ENCODE measurements at regions not wholly inside any gene's neighbourhood (a gene's known extent, or its start where the extent isn't known, plus 50 kb on each side); places are given as distances from the start of the nearest gene placed in this dataset.

DNA sequence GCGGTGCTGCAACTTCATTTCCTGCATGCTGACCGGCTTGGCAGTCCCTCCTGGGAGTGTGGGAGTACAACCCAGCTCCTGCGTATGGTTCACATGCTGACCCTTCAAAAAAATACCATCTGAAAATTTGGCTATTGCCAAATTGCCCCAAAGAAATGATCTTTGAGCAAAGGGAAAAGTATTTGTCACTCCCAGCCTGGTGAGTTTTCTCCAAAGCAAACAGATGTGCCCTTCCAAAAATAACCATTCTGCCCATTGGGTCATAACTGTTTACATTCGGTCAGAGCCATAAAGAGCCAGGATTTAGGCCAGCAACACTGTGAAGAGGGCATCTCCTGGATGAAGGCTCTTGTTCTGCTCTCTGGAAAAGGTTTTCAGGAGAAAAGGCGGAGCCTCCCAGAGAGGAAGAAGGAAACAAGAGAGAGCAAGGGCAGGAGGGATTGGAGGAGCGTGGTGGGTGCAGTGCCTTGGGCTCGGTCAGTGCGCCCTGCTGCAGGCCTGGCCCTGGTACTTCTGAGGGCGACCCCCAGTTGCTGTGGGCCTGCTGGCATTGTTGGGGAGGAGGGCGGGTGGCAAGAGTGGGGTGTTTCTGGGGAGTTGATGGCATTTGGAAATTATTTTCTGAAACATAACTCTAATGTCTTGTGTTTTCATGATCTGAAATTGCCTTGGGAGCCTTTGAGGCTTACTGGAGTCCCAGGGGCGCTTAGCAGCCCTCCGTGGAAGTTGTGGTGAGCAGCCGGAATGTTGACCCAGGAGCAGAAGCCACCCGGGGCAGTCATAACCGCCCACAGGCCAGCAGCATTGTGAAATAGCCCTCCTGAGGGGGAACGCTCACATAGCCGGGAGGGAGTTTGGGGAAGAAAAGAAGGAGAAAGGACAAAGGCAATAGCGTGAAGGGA is 248.4 kb downstream of the MYLK4 start:
- H4K20me1 ChIP-seq (ENCODE audit: insufficient read depth) = no peaks in the 10 kb centered on the region
- POLR2A ChIA-PET = no interaction called here
- DNase-seq (ENCODE audit: low read depth, low spot score) (no peak), ATAC-seq (no peak)
- CTCF ChIA-PET = no interaction called here
- no peaks in the 10 kb centered on the region for H3K79me2 ChIP-seq (ENCODE audit: insufficient read depth, low read length)
- H3K27ac ChIP-seq (ENCODE audit: low read depth, low read length) = no peak overlapping the region
- H3K36me3 ChIP-seq (ENCODE audit: control insufficient read depth in 1 of 2, insufficient read depth in 2 of 2, low read length in 2 of 2) = no peaks in the 10 kb centered on the region
- no peak overlapping the region for H3K4me3 ChIP-seq (replicated peaks in 1 of 2; ENCODE audit: low read depth in 1 of 2, low read length in 2 of 2)
- H3K27me3 ChIP-seq (ENCODE audit: insufficient read depth, low read length) = no peaks in the 10 kb centered on the region
- RAD21 ChIA-PET (ENCODE audit: low non-redundant PET in 1 of 2, low total read pairs in 2 of 2, uncharacterized antibody in 2 of 2, unreplicated experiment in 2 of 2) = no interaction called here
- intact Hi-C loops (cut with micrococcal nuclease) = no loop called here
- no peak overlapping the region for H3K9ac ChIP-seq (ENCODE audit: low read length)
- no peaks in the 10 kb centered on the region for H3K9me2 ChIP-seq (ENCODE audit: insufficient read depth)
- no TSS peak for BruUV-seq (replicated peaks)
- no peak overlapping the region for H3K4me2 ChIP-seq (ENCODE audit: low read length)
- H3K4me1 ChIP-seq (ENCODE audit: control insufficient read depth in 1 of 2, insufficient read depth in 2 of 2, low read length in 2 of 2) = no peaks in the 10 kb centered on the region
- TF ChIP-seq SRF (IDR thresholded peaks at IDR 0.05; ENCODE audit: low read depth) (no peak), EZH2phosphoT487 (IDR thresholded peaks at IDR 0.05; ENCODE audit: borderline replicate concordance) (no peak), EGR1 (IDR thresholded peaks at IDR 0.05; ENCODE audit: low read depth) (no peak), TCF7L2 (IDR thresholded peaks at IDR 0.05; ENCODE audit: borderline replicate concordance, extremely low read depth, insufficient read depth, insufficient read length) (no peak), ZFX (IDR thresholded peaks at IDR 0.05) (no peak), EZH2 (IDR thresholded peaks at IDR 0.05) (no peak), FOSL1 (IDR thresholded peaks at IDR 0.05; ENCODE audit: low read depth) (no peak)
- TF ChIP-seq, protein P1, sequence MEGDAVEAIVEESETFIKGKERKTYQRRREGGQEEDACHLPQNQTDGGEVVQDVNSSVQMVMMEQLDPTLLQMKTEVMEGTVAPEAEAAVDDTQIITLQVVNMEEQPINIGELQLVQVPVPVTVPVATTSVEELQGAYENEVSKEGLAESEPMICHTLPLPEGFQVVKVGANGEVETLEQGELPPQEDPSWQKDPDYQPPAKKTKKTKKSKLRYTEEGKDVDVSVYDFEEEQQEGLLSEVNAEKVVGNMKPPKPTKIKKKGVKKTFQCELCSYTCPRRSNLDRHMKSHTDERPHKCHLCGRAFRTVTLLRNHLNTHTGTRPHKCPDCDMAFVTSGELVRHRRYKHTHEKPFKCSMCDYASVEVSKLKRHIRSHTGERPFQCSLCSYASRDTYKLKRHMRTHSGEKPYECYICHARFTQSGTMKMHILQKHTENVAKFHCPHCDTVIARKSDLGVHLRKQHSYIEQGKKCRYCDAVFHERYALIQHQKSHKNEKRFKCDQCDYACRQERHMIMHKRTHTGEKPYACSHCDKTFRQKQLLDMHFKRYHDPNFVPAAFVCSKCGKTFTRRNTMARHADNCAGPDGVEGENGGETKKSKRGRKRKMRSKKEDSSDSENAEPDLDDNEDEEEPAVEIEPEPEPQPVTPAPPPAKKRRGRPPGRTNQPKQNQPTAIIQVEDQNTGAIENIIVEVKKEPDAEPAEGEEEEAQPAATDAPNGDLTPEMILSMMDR (IDR thresholded peaks at IDR 0.05 in 2 of 3, conservative IDR thresholded peaks at IDR 0.05 in 1 of 3; ENCODE audit: borderline replicate concordance in 1 of 3, insufficient read depth in 1 of 3, low read depth in 2 of 3, low read length in 2 of 3) = no peak
- TF ChIP-seq, protein P2, sequence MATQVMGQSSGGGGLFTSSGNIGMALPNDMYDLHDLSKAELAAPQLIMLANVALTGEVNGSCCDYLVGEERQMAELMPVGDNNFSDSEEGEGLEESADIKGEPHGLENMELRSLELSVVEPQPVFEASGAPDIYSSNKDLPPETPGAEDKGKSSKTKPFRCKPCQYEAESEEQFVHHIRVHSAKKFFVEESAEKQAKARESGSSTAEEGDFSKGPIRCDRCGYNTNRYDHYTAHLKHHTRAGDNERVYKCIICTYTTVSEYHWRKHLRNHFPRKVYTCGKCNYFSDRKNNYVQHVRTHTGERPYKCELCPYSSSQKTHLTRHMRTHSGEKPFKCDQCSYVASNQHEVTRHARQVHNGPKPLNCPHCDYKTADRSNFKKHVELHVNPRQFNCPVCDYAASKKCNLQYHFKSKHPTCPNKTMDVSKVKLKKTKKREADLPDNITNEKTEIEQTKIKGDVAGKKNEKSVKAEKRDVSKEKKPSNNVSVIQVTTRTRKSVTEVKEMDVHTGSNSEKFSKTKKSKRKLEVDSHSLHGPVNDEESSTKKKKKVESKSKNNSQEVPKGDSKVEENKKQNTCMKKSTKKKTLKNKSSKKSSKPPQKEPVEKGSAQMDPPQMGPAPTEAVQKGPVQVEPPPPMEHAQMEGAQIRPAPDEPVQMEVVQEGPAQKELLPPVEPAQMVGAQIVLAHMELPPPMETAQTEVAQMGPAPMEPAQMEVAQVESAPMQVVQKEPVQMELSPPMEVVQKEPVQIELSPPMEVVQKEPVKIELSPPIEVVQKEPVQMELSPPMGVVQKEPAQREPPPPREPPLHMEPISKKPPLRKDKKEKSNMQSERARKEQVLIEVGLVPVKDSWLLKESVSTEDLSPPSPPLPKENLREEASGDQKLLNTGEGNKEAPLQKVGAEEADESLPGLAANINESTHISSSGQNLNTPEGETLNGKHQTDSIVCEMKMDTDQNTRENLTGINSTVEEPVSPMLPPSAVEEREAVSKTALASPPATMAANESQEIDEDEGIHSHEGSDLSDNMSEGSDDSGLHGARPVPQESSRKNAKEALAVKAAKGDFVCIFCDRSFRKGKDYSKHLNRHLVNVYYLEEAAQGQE (IDR thresholded peaks at IDR 0.05; ENCODE audit: low read depth) = no peak
- TF ChIP-seq, protein P3, sequence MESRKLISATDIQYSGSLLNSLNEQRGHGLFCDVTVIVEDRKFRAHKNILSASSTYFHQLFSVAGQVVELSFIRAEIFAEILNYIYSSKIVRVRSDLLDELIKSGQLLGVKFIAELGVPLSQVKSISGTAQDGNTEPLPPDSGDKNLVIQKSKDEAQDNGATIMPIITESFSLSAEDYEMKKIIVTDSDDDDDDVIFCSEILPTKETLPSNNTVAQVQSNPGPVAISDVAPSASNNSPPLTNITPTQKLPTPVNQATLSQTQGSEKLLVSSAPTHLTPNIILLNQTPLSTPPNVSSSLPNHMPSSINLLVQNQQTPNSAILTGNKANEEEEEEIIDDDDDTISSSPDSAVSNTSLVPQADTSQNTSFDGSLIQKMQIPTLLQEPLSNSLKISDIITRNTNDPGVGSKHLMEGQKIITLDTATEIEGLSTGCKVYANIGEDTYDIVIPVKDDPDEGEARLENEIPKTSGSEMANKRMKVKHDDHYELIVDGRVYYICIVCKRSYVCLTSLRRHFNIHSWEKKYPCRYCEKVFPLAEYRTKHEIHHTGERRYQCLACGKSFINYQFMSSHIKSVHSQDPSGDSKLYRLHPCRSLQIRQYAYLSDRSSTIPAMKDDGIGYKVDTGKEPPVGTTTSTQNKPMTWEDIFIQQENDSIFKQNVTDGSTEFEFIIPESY (IDR thresholded peaks at IDR 0.05; ENCODE audit: extremely low read depth, insufficient replicate concordance, low read length) = no peak
- no peak overlapping the region for H2AFZ ChIP-seq (ENCODE audit: low read depth, low read length, poor library complexity, severe bottlenecking)
- no peaks in the 10 kb centered on the region for H3K9me3 ChIP-seq (ENCODE audit: control insufficient read depth in 1 of 2, insufficient read depth in 1 of 2, low read depth in 1 of 2, low read length in 2 of 2)

Measured in HCT116 (cell line).